Keratinocyte (primary cell): ENCODE measurements at regions not wholly inside any gene's neighbourhood (a gene's known extent, or its start where the extent isn't known, plus 50 kb on each side); places are given as distances from the start of the nearest gene placed in this dataset.

Experiments
- CTCF ChIP-seq, 3 experiments: IDR thresholded peaks in 1 of 3; conservative IDR thresholded peaks in 1 of 3; optimal IDR thresholded peaks in 1 of 3; 2 replicates in 2 of 3; 3 replicates in 1 of 3; pipeline versions ENCODE3 to v1.5.1; 2011; ENCODE audit warnings: low read length in 3 of 3, mild to moderate bottlenecking in 3 of 3, moderate library complexity in 2 of 3, control low read depth in 1 of 3, inconsistent platforms in 1 of 3; ENCODE audit not compliant: insufficient read depth in 2 of 3; ENCODE audit errors: extremely low read depth in 1 of 3
- EZH2 ChIP-seq: IDR thresholded peaks from one replicate; pipeline ENCODE4 v1.6.1; 2012; ENCODE audit warnings: inconsistent platforms, mild to moderate bottlenecking, low read length, moderate library complexity

- no peak for TF ChIP-seq CTCF (optimal IDR thresholded peaks at IDR 0.05 in 1 of 3, IDR thresholded peaks at IDR 0.05 in 1 of 3, conservative IDR thresholded peaks at IDR 0.05 in 1 of 3; ENCODE audit: extremely low read depth in 1 of 3, insufficient read depth in 2 of 3, low read length in 3 of 3)
- no peak for TF ChIP-seq EZH2
Observed at GRCh38 chr3:146685050-146685814, 80.1 kb upstream of the PLSCR5 start.
